Neural cell (in vitro differentiated cells): ENCODE measurements at regions not wholly inside any gene's neighbourhood (a gene's known extent, or its start where the extent isn't known, plus 50 kb on each side); places are given as distances from the start of the nearest gene placed in this dataset.

Source experiments
- CTCF ChIP-seq: fragments of 450-650 bp; IDR thresholded peaks from 2 replicates; pipeline ENCODE4 v1.5.1; 2014; ENCODE audit warnings: antibody characterized with exemption, mild to moderate bottlenecking, moderate library complexity; ENCODE audit not compliant: poor library complexity, severe bottlenecking
- EP300 ChIP-seq: fragments of 450-650 bp; conservative IDR thresholded peaks from 2 replicates; pipeline ENCODE4 v1.6.1; 2014; ENCODE audit warnings: antibody characterized with exemption, mild to moderate bottlenecking, moderate library complexity; ENCODE audit not compliant: poor library complexity, severe bottlenecking
- EZH2 ChIP-seq: fragments of 200-600, 300-800 bp; shearing (Covaris generic), sonication (generic); IDR thresholded peaks from 2 replicates; pipeline ENCODE4 v1.6.1; 2014; ENCODE audit warnings: antibody characterized with exemption, low read length, borderline replicate concordance, mild to moderate bottlenecking; ENCODE audit not compliant: insufficient read depth, poor library complexity, severe bottlenecking
- SMC3 ChIP-seq: fragments of 450-650 bp; conservative IDR thresholded peaks from 2 replicates; pipeline ENCODE4 v1.6.1; 2014; ENCODE audit warnings: antibody characterized with exemption, mild to moderate bottlenecking, moderate library complexity; ENCODE audit not compliant: poor library complexity
- TF ChIP-seq, protein P1 (sequence below): IDR thresholded peaks from 2 replicates; pipeline ENCODE4 v1.6.1; 2012; ENCODE audit warnings: borderline replicate concordance

DNA sequence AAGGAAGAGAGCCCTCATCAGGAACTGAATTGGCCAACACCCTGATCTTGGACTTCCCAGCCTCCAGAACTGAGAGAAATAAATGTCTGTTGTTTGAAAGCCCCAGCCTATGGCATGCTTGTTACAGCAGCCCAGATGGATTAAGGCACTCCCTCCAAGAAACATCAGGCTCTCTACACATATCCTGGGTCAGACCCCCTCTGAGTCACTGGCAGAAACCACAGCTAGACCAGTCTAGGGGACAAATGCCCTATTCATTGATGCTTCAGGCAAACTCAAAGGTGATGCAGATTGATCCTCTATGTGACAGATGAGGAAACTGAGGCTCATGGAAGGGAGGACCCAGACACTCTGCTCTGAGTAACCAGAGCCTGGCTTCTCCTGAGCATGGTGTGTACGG, 116.8 kb downstream of the WSCD1 start:
- no peak for TF ChIP-seq CTCF
- TF ChIP-seq SMC3 = no peak
- TF ChIP-seq EP300 = no peak
- no peak for TF ChIP-seq EZH2
- TF ChIP-seq, protein P1, sequence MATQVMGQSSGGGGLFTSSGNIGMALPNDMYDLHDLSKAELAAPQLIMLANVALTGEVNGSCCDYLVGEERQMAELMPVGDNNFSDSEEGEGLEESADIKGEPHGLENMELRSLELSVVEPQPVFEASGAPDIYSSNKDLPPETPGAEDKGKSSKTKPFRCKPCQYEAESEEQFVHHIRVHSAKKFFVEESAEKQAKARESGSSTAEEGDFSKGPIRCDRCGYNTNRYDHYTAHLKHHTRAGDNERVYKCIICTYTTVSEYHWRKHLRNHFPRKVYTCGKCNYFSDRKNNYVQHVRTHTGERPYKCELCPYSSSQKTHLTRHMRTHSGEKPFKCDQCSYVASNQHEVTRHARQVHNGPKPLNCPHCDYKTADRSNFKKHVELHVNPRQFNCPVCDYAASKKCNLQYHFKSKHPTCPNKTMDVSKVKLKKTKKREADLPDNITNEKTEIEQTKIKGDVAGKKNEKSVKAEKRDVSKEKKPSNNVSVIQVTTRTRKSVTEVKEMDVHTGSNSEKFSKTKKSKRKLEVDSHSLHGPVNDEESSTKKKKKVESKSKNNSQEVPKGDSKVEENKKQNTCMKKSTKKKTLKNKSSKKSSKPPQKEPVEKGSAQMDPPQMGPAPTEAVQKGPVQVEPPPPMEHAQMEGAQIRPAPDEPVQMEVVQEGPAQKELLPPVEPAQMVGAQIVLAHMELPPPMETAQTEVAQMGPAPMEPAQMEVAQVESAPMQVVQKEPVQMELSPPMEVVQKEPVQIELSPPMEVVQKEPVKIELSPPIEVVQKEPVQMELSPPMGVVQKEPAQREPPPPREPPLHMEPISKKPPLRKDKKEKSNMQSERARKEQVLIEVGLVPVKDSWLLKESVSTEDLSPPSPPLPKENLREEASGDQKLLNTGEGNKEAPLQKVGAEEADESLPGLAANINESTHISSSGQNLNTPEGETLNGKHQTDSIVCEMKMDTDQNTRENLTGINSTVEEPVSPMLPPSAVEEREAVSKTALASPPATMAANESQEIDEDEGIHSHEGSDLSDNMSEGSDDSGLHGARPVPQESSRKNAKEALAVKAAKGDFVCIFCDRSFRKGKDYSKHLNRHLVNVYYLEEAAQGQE = no peak
